SH-SY5Y (cell line): ENCODE measurements at regions not wholly inside any gene's neighbourhood (a gene's known extent, or its start where the extent isn't known, plus 50 kb on each side); places are given as distances from the start of the nearest gene placed in this dataset.

Source experiments
- GATA2 ChIP-seq: IDR thresholded peaks from 2 replicates; pipeline ENCODE4 v1.6.1; 2011; ENCODE audit warnings: mild to moderate bottlenecking, low read depth, low read length
- GATA3 ChIP-seq: IDR thresholded peaks from 2 replicates; pipeline ENCODE4 v1.6.1; 2011; ENCODE audit warnings: low read depth, mild to moderate bottlenecking, low read length, moderate library complexity

- TF ChIP-seq GATA2 (no peak), GATA3 (no peak)
These were observed 203.6 kb upstream of the CHODL start for GRCh38 chr21:18041012-18041411.

GRCh38 chr21:18030248-18030647 is 211.1 kb upstream of the C21orf91 start:
- TF ChIP-seq GATA2 = no peak
- TF ChIP-seq GATA3 = no peak

GRCh38 chr21:18026359-18026758 is 207.2 kb upstream of the C21orf91 start:
- peak; percentile 19; the same call in 1 of the 2 replicates for TF ChIP-seq GATA2
- TF ChIP-seq GATA3 = peak; percentile 70; the same call in 1 of the 2 replicates

GRCh38 chr21:18023711-18024110 is 204.6 kb upstream of the C21orf91 start:
- TF ChIP-seq GATA2 = no peak
- no peak for TF ChIP-seq GATA3

GRCh38 chr21:18023157-18023556 is 204.0 kb upstream of the C21orf91 start:
- TF ChIP-seq GATA3 (no peak), GATA2 (no peak)

- TF ChIP-seq GATA3 (no peak), GATA2 (no peak)
These were observed 188.0 kb upstream of the C21orf91 start for GRCh38 chr21:18007121-18007520.

- TF ChIP-seq GATA2 (no peak), GATA3 (no peak)
These were observed 187.5 kb upstream of the C21orf91 start for GRCh38 chr21:18006691-18007090.

- no peak for TF ChIP-seq GATA3
- no peak for TF ChIP-seq GATA2
These were observed 183.2 kb upstream of the C21orf91 start for GRCh38 chr21:18002393-18002792.

GRCh38 chr21:18000981-18001686 is 182.0 kb upstream of the C21orf91 start:
- no peak for TF ChIP-seq GATA3
- no peak for TF ChIP-seq GATA2

- no peak for TF ChIP-seq GATA3
- no peak for TF ChIP-seq GATA2
These were observed 170.6 kb upstream of the C21orf91 start for GRCh38 chr21:17989780-17990179.

- TF ChIP-seq GATA3 (no peak), GATA2 (no peak)
These were observed 168.9 kb upstream of the C21orf91 start for GRCh38 chr21:17988102-17988437.

- TF ChIP-seq GATA2 = no peak
- TF ChIP-seq GATA3 = no peak
These were observed 168.4 kb upstream of the C21orf91 start for GRCh38 chr21:17987382-17988101.

GRCh38 chr21:17981060-17981740 is 162.0 kb upstream of the C21orf91 start:
- TF ChIP-seq GATA3 (no peak), GATA2 (no peak)

GRCh38 chr21:17979763-17980162 is 160.6 kb upstream of the C21orf91 start:
- TF ChIP-seq GATA3 (no peak), GATA2 (no peak)
